ENCODE measurements at regions not wholly inside any gene's neighbourhood (a gene's known extent, or its start where the extent isn't known, plus 50 kb on each side); places are given as distances from the start of the nearest gene placed in this dataset.
"Not testable (repeated sequence)": the region's sequence is repeated elsewhere in the genome, so short reads cannot be mapped to it uniquely, and the experiment has no call there.

- TF ChIP-seq CTCF (IDR thresholded peaks at IDR 0.05) = no peak
- TF ChIP-seq ZFX (IDR thresholded peaks at IDR 0.05; ENCODE audit: borderline replicate concordance) = no peak
- no peak overlapping the region for H3K27ac ChIP-seq
These were observed 592.9 kb upstream of the FLRT2 start for GRCh38 chr14:84937016-84937415.

DNA sequence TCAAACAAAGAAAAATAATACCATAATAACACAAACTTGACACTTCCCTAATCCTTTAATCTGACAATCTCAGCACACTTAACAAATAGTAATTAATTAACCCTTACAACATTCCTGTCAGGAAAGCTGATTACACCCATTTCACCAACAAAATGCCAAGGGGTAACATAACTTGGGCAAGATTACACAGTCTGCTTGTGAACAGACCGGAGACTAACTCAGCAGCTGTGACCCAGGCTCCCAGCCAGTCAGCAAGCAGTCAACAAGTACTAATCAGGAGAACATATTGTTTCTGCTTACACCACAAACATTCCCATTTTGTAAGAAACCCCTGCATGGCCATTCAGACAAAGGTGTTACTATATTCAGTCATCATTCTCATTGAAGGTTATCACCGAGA is 592.5 kb upstream of the FLRT2 start:
- no peak overlapping the region for H3K27ac ChIP-seq
- TF ChIP-seq ZFX (IDR thresholded peaks at IDR 0.05; ENCODE audit: borderline replicate concordance) = no peak
- no peak for TF ChIP-seq CTCF (IDR thresholded peaks at IDR 0.05)

GRCh38 chr14:84944901-84945300 is 585.0 kb upstream of the FLRT2 start:
- not testable (repeated sequence) for H3K27ac ChIP-seq

GRCh38 chr14:84959851-84960520 is 570.0 kb upstream of the FLRT2 start:
- no peak overlapping the region for H3K27ac ChIP-seq
- TF ChIP-seq ZFX (IDR thresholded peaks at IDR 0.05; ENCODE audit: borderline replicate concordance) = no peak
- no peak for TF ChIP-seq CTCF (IDR thresholded peaks at IDR 0.05)

- no peak for TF ChIP-seq CTCF (IDR thresholded peaks at IDR 0.05)
- TF ChIP-seq ZFX (IDR thresholded peaks at IDR 0.05; ENCODE audit: borderline replicate concordance) = no peak
- no peak overlapping the region for H3K27ac ChIP-seq
These were observed 568.3 kb upstream of the FLRT2 start for GRCh38 chr14:84961637-84962036.

- TF ChIP-seq CTCF (IDR thresholded peaks at IDR 0.05) (no peak), ZFX (IDR thresholded peaks at IDR 0.05; ENCODE audit: borderline replicate concordance) (no peak)
These were observed 566.4 kb upstream of the FLRT2 start for GRCh38 chr14:84963518-84963917.

GRCh38 chr14:84965279-84965678 is 564.7 kb upstream of the FLRT2 start:
- TF ChIP-seq ZFX (IDR thresholded peaks at IDR 0.05; ENCODE audit: borderline replicate concordance) (no peak), CTCF (IDR thresholded peaks at IDR 0.05) (no peak)
- no peak overlapping the region for H3K27ac ChIP-seq

More at GRCh38 chr14:84963518-84963917, 566.4 kb upstream of the FLRT2 start:
- no peak overlapping the region for H3K27ac ChIP-seq

GRCh38 chr14:84969501-84969900 is 560.4 kb upstream of the FLRT2 start:
- H3K27ac ChIP-seq = no peak overlapping the region
- TF ChIP-seq ZFX (IDR thresholded peaks at IDR 0.05; ENCODE audit: borderline replicate concordance) (no peak), CTCF (IDR thresholded peaks at IDR 0.05) (no peak)

Data from 22Rv1 (cell line).